ENCODE measurements at regions not wholly inside any gene's neighbourhood (a gene's known extent, or its start where the extent isn't known, plus 50 kb on each side); places are given as distances from the start of the nearest gene placed in this dataset.

DNA sequence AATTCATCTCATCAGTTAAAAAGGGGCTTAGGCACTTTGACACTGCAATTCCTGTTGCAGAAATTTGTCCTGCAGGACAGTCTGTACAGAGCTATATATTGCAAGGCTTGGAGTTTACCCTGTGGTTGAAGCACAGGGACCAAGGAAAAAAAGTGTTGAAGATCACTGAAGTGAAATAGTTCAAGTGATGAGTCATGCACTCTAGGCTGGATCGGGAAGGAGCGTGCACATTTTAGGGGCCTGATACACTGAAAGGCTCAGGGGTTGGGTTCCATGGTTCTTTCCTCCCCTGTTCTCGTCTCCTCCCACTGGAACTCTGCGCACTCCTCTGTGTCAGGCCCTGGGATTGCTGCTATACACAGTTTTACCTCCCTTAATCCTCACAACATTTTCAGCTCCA is 104.9 kb upstream of the ARMCX2 start (continued):
- TF ChIP-seq GTF2I (CRISPR knock-in tag; conservative IDR thresholded peaks at IDR 0.05) (no peak), JAZF1 (CRISPR knock-in tag; IDR thresholded peaks at IDR 0.05) (no peak), ZNF396 (CRISPR knock-in tag; IDR thresholded peaks at IDR 0.05; ENCODE audit: borderline replicate concordance) (no peak)

DNA sequence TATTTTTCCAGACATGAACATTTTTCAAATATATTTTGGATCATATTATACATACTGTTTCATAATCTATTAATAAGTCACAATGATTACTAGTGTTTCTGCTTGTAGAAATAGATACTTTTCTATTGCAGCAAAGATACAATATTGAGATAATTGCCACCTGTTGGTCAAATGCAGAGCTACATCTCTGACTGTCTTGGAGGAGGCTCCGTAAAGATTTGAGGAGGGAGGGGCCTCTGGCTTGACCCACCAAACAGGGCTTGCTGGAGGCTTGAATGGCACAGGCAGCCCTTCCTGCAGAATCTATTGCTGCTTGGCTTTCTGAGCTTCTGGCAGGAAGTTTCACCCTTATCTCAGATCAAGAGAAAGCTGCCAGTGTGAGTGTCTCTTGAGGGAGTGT is 99.3 kb upstream of the ARMCX2 start:
- ATAC-seq (peak; percentile 100), DNase-seq (ENCODE audit: low spot score) (peak; percentile 56)
- ChIA-PET POLR2A (no interaction called here), CTCF (interaction anchor here (0.6 to 1.6 kb wide), 15 partner anchors 9 to 324 kb away, joined by 3 to 10 read pairs (median 4); partner anchors contain the start of gene ARMCX6)
- no peaks in the 10 kb centered on the region for H3K27me3 Mint-ChIP-seq (ENCODE audit: low read depth)
- no peak overlapping the region for H3K4me3 Mint-ChIP-seq
- no peaks in the 10 kb centered on the region for H3K9me3 Mint-ChIP-seq
- H3K4me1 Mint-ChIP-seq: peaks cover 37% of the 10 kb centered on the region
- TF ChIP-seq, protein P1, sequence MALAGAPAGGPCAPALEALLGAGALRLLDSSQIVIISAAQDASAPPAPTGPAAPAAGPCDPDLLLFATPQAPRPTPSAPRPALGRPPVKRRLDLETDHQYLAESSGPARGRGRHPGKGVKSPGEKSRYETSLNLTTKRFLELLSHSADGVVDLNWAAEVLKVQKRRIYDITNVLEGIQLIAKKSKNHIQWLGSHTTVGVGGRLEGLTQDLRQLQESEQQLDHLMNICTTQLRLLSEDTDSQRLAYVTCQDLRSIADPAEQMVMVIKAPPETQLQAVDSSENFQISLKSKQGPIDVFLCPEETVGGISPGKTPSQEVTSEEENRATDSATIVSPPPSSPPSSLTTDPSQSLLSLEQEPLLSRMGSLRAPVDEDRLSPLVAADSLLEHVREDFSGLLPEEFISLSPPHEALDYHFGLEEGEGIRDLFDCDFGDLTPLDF (CRISPR knock-in tag; IDR thresholded peaks at IDR 0.05): no peak
- TF ChIP-seq, protein P2, sequence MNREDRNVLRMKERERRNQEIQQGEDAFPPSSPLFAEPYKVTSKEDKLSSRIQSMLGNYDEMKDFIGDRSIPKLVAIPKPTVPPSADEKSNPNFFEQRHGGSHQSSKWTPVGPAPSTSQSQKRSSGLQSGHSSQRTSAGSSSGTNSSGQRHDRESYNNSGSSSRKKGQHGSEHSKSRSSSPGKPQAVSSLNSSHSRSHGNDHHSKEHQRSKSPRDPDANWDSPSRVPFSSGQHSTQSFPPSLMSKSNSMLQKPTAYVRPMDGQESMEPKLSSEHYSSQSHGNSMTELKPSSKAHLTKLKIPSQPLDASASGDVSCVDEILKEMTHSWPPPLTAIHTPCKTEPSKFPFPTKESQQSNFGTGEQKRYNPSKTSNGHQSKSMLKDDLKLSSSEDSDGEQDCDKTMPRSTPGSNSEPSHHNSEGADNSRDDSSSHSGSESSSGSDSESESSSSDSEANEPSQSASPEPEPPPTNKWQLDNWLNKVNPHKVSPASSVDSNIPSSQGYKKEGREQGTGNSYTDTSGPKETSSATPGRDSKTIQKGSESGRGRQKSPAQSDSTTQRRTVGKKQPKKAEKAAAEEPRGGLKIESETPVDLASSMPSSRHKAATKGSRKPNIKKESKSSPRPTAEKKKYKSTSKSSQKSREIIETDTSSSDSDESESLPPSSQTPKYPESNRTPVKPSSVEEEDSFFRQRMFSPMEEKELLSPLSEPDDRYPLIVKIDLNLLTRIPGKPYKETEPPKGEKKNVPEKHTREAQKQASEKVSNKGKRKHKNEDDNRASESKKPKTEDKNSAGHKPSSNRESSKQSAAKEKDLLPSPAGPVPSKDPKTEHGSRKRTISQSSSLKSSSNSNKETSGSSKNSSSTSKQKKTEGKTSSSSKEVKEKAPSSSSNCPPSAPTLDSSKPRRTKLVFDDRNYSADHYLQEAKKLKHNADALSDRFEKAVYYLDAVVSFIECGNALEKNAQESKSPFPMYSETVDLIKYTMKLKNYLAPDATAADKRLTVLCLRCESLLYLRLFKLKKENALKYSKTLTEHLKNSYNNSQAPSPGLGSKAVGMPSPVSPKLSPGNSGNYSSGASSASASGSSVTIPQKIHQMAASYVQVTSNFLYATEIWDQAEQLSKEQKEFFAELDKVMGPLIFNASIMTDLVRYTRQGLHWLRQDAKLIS (CRISPR knock-in tag; IDR thresholded peaks at IDR 0.05; ENCODE audit: borderline replicate concordance): no peak
- TF ChIP-seq, protein P3, sequence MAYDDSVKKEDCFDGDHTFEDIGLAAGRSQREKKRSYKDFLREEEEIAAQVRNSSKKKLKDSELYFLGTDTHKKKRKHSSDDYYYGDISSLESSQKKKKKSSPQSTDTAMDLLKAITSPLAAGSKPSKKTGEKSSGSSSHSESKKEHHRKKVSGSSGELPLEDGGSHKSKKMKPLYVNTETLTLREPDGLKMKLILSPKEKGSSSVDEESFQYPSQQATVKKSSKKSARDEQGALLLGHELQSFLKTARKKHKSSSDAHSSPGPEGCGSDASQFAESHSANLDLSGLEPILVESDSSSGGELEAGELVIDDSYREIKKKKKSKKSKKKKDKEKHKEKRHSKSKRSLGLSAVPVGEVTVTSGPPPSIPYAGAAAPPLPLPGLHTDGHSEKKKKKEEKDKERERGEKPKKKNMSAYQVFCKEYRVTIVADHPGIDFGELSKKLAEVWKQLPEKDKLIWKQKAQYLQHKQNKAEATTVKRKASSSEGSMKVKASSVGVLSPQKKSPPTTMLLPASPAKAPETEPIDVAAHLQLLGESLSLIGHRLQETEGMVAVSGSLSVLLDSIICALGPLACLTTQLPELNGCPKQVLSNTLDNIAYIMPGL (CRISPR knock-in tag; IDR thresholded peaks at IDR 0.05): no peak
- TF ChIP-seq, protein P4, sequence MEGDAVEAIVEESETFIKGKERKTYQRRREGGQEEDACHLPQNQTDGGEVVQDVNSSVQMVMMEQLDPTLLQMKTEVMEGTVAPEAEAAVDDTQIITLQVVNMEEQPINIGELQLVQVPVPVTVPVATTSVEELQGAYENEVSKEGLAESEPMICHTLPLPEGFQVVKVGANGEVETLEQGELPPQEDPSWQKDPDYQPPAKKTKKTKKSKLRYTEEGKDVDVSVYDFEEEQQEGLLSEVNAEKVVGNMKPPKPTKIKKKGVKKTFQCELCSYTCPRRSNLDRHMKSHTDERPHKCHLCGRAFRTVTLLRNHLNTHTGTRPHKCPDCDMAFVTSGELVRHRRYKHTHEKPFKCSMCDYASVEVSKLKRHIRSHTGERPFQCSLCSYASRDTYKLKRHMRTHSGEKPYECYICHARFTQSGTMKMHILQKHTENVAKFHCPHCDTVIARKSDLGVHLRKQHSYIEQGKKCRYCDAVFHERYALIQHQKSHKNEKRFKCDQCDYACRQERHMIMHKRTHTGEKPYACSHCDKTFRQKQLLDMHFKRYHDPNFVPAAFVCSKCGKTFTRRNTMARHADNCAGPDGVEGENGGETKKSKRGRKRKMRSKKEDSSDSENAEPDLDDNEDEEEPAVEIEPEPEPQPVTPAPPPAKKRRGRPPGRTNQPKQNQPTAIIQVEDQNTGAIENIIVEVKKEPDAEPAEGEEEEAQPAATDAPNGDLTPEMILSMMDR (IDR thresholded peaks at IDR 0.05): peak; percentile 16; the same call in 1 of the 2 replicates
- peak overlapping the region; percentile 72 for H3K27ac Mint-ChIP-seq
- H3K36me3 Mint-ChIP-seq: no peaks in the 10 kb centered on the region

DNA sequence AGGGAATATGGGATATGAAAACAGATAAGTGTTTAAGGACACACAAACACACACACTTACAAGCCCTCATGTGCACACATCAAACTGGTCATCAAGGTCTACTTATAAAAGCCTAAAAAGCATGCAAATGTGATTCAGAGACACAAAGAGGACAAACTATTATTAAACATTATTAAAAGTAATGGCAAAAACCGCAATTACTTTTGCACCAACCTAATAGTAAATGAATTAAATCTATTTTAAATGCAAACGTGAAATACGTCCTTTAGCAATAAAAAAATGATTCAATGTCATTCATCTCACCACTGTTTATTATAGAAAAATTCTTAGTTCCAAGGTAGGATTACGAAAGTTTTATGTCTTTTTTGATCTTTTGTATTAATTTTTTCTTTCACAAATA is 91.1 kb upstream of the ARMCX2 start:
- Mint-ChIP-seq H3K9me3 (no peaks in the 10 kb centered on the region; the same call in 1 of the 2 replicates), H3K4me1 (peaks cover 7% of the 10 kb centered on the region), H3K27ac (no peak overlapping the region), H3K4me3 (no peak overlapping the region), H3K36me3 (no peaks in the 10 kb centered on the region), H3K27me3 (ENCODE audit: low read depth) (no peaks in the 10 kb centered on the region)
- TF ChIP-seq OVOL2 (CRISPR knock-in tag; IDR thresholded peaks at IDR 0.05; ENCODE audit: borderline replicate concordance) (no peak), EMX1 (CRISPR knock-in tag; IDR thresholded peaks at IDR 0.05) (no peak), CBFB (CRISPR knock-in tag; IDR thresholded peaks at IDR 0.05; ENCODE audit: low read depth) (no peak), NFE2L1 (CRISPR knock-in tag; IDR thresholded peaks at IDR 0.05) (no peak), ZNF138 (CRISPR knock-in tag; conservative IDR thresholded peaks at IDR 0.05) (no peak), SOX15 (CRISPR knock-in tag; IDR thresholded peaks at IDR 0.05) (no peak), ZNF263 (CRISPR knock-in tag; IDR thresholded peaks at IDR 0.05; ENCODE audit: low read depth) (no peak), ZNF671 (CRISPR knock-in tag; IDR thresholded peaks at IDR 0.05) (no peak), SMAD4 (CRISPR knock-in tag; IDR thresholded peaks at IDR 0.05) (no peak)
- TF ChIP-seq, protein P5, sequence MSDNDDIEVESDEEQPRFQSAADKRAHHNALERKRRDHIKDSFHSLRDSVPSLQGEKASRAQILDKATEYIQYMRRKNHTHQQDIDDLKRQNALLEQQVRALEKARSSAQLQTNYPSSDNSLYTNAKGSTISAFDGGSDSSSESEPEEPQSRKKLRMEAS (CRISPR knock-in tag; IDR thresholded peaks at IDR 0.05): no peak
- TF ChIP-seq, protein P6, sequence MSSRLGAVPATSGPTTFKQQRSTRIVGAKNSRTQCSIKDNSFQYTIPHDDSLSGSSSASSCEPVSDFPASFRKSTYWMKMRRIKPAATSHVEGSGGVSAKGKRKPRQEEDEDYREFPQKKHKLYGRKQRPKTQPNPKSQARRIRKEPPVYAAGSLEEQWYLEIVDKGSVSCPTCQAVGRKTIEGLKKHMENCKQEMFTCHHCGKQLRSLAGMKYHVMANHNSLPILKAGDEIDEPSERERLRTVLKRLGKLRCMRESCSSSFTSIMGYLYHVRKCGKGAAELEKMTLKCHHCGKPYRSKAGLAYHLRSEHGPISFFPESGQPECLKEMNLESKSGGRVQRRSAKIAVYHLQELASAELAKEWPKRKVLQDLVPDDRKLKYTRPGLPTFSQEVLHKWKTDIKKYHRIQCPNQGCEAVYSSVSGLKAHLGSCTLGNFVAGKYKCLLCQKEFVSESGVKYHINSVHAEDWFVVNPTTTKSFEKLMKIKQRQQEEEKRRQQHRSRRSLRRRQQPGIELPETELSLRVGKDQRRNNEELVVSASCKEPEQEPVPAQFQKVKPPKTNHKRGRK (CRISPR knock-in tag; IDR thresholded peaks at IDR 0.05; ENCODE audit: borderline replicate concordance): no peak
- ChIA-PET POLR2A (no interaction called here), CTCF (no interaction called here)
- DNase-seq (ENCODE audit: low spot score) (no peak), ATAC-seq (no peak)
